ENCODE measurements at regions not wholly inside any gene's neighbourhood (a gene's known extent, or its start where the extent isn't known, plus 50 kb on each side); places are given as distances from the start of the nearest gene placed in this dataset.
"Not testable (repeated sequence)": the region's sequence is repeated elsewhere in the genome, so short reads cannot be mapped to it uniquely, and the experiment has no call there.

DNA sequence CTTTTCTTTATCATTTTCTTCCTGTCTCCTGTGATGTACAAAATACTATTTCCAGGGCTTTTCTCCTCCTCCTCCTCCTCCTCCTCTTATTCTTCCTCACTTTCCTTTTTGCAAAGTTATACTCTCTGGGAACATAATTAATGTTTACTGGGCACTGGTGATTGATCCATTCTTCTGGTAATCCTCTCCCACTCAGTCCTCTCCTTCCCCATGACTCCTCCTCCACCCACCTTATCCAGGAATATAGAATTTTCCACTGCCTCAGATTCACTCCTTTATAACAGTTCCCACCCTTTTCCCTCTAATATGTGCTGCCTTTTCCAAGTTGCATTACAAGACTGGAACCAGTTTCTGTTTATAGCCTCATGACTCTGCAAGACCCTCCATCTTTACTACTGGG, 62.5 kb upstream of the IYD start:
- Histone ChIP-seq H3K27ac (no peak overlapping the region), H3K9me3 (no peaks in the 10 kb centered on the region), H3K27me3 (no peaks in the 10 kb centered on the region), H3K4me1 (peaks cover 4% of the 10 kb centered on the region), H3K9ac (ENCODE audit: low read depth in 2 of 2, low read length in 2 of 2) (no peak overlapping the region), H3K4me3 (no peak overlapping the region), H3K36me3 (no peaks in the 10 kb centered on the region)
- intact Hi-C loops (cut with DNase I): no loop called here
- no peak for DNase-seq
- TF ChIP-seq, protein P1, sequence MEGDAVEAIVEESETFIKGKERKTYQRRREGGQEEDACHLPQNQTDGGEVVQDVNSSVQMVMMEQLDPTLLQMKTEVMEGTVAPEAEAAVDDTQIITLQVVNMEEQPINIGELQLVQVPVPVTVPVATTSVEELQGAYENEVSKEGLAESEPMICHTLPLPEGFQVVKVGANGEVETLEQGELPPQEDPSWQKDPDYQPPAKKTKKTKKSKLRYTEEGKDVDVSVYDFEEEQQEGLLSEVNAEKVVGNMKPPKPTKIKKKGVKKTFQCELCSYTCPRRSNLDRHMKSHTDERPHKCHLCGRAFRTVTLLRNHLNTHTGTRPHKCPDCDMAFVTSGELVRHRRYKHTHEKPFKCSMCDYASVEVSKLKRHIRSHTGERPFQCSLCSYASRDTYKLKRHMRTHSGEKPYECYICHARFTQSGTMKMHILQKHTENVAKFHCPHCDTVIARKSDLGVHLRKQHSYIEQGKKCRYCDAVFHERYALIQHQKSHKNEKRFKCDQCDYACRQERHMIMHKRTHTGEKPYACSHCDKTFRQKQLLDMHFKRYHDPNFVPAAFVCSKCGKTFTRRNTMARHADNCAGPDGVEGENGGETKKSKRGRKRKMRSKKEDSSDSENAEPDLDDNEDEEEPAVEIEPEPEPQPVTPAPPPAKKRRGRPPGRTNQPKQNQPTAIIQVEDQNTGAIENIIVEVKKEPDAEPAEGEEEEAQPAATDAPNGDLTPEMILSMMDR (IDR thresholded peaks at IDR 0.05): no peak

DNA sequence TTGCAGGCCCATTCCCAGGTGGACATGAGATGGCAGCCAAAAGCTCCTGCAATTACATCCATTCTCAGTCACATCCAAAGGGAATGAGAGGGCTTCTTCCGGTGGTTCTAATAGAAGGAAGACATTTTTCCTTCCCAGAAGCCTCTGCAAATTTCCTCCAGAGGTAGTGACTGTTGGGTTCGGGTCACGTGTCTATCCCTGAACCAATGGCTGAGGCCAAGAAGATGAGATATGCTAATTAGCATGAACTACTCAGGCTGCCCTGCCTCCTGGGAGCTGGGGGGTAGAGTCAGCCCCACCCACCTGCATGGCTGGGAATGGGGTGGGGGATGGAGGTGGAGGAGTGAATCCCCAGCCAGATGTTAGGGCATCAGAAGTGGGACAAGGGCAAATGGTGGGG, 61.3 kb upstream of the IYD start:
- Histone ChIP-seq H3K4me1 (no peaks in the 10 kb centered on the region), H3K9me3 (no peaks in the 10 kb centered on the region), H3K36me3 (no peaks in the 10 kb centered on the region), H3K27ac (no peak overlapping the region), H3K27me3 (no peaks in the 10 kb centered on the region), H3K4me3 (no peak overlapping the region), H3K9ac (ENCODE audit: low read depth in 2 of 2, low read length in 2 of 2) (no peak overlapping the region)
- TF ChIP-seq, protein P1 (IDR thresholded peaks at IDR 0.05): no peak
- no peak for DNase-seq
- intact Hi-C loops (cut with DNase I): no loop called here

DNA sequence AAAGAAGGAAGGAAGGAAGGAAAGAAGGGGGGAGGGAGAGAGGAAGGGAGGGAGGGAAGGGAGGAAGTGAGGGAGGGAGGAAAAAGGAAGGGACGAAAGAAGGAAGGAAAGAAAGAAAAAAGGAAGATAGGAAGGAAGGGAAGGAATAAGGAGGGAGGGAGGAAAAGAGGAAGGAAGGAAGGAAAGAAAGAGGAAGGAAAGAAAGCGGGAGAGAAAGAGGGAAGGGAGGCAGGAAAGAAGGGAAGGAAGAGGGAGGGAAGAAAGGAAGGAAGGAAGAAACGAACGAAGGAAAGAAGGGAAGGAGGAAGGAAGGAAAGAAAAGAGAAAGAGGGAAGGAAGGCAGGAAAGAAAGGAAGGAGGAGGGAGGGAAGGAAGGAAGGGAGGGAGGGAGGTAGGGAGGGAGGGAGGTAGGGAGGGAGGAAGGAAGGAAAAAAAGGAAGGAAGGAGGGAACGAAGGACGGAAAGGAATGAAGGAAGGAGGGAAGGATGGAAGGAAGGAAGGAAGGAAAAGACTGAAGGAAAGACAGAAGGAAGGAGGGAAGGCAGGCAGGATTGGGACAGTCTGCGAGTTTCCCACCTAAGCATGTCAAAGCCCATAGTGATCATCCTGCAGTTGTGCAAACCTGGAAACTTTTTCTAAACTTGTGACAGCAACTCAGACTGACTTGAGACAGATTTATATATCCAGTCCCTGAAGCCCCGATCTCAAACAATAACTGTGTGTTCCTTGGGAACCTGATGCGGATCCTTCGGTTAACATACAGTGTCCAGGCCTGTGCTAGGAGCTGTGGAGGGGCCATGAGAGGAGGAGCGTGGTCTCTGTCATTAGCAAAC, 59.8 kb upstream of the IYD start:
- no peaks in the 10 kb centered on the region for H3K36me3 ChIP-seq
- no peaks in the 10 kb centered on the region for H3K9me3 ChIP-seq
- no peak overlapping the region for H3K27ac ChIP-seq
- H3K9ac ChIP-seq (ENCODE audit: low read depth in 2 of 2, low read length in 2 of 2): no peak overlapping the region
- intact Hi-C loops (cut with DNase I): no loop called here
- TF ChIP-seq, protein P1 (IDR thresholded peaks at IDR 0.05): no peak
- H3K27me3 ChIP-seq: no peaks in the 10 kb centered on the region
- no peak overlapping the region for H3K4me3 ChIP-seq
- DNase-seq: no peak
- H3K4me1 ChIP-seq: no peaks in the 10 kb centered on the region

DNA sequence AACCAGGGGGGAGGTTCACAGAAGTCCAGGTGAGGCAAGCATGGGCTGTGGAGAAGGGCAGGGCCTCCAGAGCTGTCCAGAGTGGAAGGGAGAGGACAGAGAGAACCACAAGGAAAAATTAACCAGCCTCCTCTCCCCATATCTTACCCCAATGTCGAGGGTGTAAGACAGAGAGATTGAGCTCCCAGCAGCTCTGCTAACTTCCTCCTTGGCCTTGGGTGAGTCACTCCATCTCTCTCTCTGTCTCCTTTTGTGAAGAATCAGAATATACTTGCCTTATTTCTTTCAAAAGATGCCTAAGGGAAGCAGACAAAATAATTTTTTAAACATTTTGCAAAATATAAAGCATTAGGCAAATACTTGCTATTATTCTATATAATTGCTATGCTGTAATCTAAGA, 58.3 kb upstream of the IYD start:
- TF ChIP-seq, protein P1 (IDR thresholded peaks at IDR 0.05): no peak
- H3K4me1 ChIP-seq: no peaks in the 10 kb centered on the region
- no peaks in the 10 kb centered on the region for H3K27me3 ChIP-seq
- no peak overlapping the region for H3K9ac ChIP-seq (ENCODE audit: low read depth in 2 of 2, low read length in 2 of 2)
- DNase-seq: no peak
- no peak overlapping the region for H3K27ac ChIP-seq
- H3K36me3 ChIP-seq: no peaks in the 10 kb centered on the region
- no peaks in the 10 kb centered on the region for H3K9me3 ChIP-seq
- intact Hi-C loops (cut with DNase I): no loop called here
- no peak overlapping the region for H3K4me3 ChIP-seq

DNA sequence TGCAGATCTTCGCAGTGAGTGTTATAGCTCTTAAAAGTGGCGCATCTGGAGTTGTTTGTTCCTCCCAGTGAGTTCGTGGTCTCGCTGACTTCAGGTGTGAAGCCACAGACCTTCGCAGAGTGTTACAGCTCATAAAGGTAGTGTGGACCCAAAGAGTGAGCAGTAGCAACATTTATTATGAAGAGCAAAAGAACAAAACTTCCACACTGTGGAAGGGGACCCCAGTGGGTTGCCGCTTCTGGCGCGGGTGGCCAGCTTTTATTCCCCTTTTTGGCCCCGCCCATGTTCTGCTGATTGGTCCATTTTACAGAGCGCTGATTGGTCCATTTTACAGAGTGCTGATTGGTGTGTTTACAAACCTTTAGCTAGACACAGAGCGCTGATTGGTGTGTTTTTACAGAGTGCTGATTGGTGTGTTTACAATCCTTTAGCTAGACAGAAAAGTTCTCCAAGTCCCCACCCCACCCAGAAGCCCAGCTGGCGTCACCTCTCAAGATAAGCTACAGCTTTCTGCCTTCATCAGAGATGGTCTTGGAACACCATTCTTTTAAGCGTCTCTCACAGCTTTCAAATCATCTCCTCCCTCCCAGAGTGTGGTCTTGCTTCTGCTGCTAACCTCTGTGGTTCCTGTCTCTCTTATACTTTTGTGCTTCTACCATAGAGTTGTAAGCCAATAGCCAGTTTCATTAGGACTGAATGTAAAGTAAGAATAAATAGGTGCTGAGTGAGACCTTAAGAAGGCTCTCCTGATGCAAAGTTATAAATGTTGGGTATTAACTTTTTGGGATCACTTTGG, 57.5 kb upstream of the IYD start:
- H3K4me1 ChIP-seq; H3K36me3 ChIP-seq; DNase-seq; H3K27me3 ChIP-seq; intact Hi-C loops (cut with DNase I); H3K27ac ChIP-seq; H3K9ac ChIP-seq (ENCODE audit: low read depth in 2 of 2, low read length in 2 of 2); H3K9me3 ChIP-seq; H3K4me3 ChIP-seq: not testable (repeated sequence)

DNA sequence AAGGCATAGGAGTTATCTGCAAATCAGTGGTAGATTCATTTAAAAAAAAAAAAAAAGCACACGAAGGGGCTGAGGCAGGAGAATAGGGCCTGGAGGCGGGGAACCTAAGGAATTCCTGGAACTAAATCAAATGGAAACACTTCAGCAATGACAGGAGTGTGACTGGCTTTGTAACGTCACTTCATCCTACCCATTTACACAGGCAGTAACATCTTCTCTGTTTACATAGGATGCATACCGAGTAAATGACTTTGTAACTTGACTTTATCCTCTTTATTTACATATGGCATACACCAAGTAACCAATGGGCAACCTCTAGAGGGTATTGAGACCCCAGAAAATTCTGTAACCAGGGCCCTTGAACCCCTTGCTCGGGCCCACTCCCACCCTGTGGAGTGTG, 56.4 kb upstream of the IYD start:
- no peak for DNase-seq
- H3K4me3 ChIP-seq: no peak overlapping the region
- no peaks in the 10 kb centered on the region for H3K4me1 ChIP-seq
- H3K36me3 ChIP-seq: no peaks in the 10 kb centered on the region
- no peak overlapping the region for H3K27ac ChIP-seq
- intact Hi-C loops (cut with DNase I): no loop called here
- H3K9me3 ChIP-seq: no peaks in the 10 kb centered on the region
- TF ChIP-seq, protein P1 (IDR thresholded peaks at IDR 0.05): no peak
- no peaks in the 10 kb centered on the region for H3K27me3 ChIP-seq
- H3K9ac ChIP-seq (ENCODE audit: low read depth in 2 of 2, low read length in 2 of 2): no peak overlapping the region

All from colonic mucosa (tissue), 4 donors.